Endothelial cell of umbilical vein (primary cell): ENCODE measurements at regions not wholly inside any gene's neighbourhood (a gene's known extent, or its start where the extent isn't known, plus 50 kb on each side); places are given as distances from the start of the nearest gene placed in this dataset.

ENCODE experiments used
- CTCF ChIP-seq, 2 donors: IDR thresholded peaks; 1 replicate in 1 of 2; 2 replicates in 1 of 2; pipeline ENCODE4 v1.5.1; 2011; ENCODE audit warnings: low read length in 2 of 2, mild to moderate bottlenecking in 2 of 2, moderate library complexity in 2 of 2, control low read depth in 1 of 2, inconsistent platforms in 1 of 2, low read depth in 1 of 2; ENCODE audit not compliant: insufficient read depth in 1 of 2; ENCODE audit errors: extremely low read depth in 1 of 2
- EZH2 ChIP-seq: IDR thresholded peaks from 2 replicates; pipeline ENCODE4 v1.6.1; 2012; ENCODE audit warnings: borderline replicate concordance, low read depth, mild to moderate bottlenecking, moderate library complexity, low read length, inconsistent platforms; ENCODE audit not compliant: severe bottlenecking
- MAX ChIP-seq: IDR thresholded peaks from 2 replicates; pipeline ENCODE4 v1.6.1; 2011; ENCODE audit not compliant: insufficient read depth, insufficient read length
- POLR2A ChIP-seq: IDR thresholded peaks from 2 replicates; pipeline ENCODE4 v1.6.1; 2012; ENCODE audit warnings: low read depth, mild to moderate bottlenecking, control low read depth, low read length
- POLR2AphosphoS5 ChIP-seq: IDR thresholded peaks from 2 replicates; pipeline ENCODE4 v1.6.1; 2012; ENCODE audit warnings: low read depth, mild to moderate bottlenecking, control low read depth, low read length, moderate library complexity; ENCODE audit not compliant: insufficient read depth

GRCh38 chr6:169034516-169035167 lies 219.0 kb downstream of the THBS2 start:
- no peak for TF ChIP-seq CTCF (IDR thresholded peaks at IDR 0.05; ENCODE audit: extremely low read depth in 1 of 2, insufficient read depth in 1 of 2, low read depth in 1 of 2, low read length in 2 of 2)
- no peak for TF ChIP-seq POLR2AphosphoS5
- no peak for TF ChIP-seq MAX
- no peak for TF ChIP-seq POLR2A
- no peak for TF ChIP-seq EZH2
